ENCODE measurements at regions not wholly inside any gene's neighbourhood (a gene's known extent, or its start where the extent isn't known, plus 50 kb on each side); places are given as distances from the start of the nearest gene placed in this dataset.
"Not testable (repeated sequence)": the region's sequence is repeated elsewhere in the genome, so short reads cannot be mapped to it uniquely, and the experiment has no call there.

DNA sequence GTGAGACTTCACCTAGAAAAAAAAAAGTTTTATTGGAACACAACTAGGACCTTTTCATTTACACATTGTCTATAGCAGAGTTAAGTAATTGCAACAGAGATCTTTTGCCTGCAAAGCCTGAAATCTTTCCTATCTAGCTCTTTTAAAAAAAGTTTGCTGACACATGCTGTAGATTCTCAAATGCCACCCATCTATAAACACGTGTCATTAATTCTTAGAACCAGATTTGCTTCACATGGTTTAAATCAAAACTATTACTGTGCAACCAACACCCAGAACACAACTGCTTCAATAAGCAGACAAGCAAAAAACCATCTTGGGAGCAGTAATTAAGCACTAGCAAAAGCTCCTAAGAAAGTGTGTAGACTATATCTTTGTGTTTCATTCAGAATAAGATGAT is 55.0 kb downstream of the OXSM start:
- DNase-seq: no peak

- DNase-seq: no peak
These were observed 56.4 kb downstream of the OXSM start for GRCh38 chr3:25846282-25846681.

DNA sequence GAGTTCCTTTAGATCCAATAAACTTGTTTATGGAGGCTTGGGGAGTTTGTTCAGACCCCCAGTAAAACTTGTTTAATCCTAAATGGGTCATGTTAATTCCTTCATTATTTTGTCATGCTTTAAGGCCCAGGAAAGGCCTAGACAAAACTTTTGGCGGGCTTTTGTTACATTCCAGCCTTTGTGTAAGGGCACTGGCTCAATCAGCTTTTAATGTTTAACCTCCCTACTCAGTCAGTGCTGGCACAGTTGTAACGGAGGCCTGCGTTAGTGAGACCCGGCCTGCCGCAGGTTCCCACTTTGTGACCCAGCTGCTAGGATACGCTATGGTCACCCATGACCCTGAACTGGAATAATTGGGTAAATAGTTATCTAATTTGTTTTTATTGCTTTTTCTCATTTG is 59.2 kb downstream of the OXSM start:
- no peak for DNase-seq

- DNase-seq: no peak
These were observed 59.9 kb downstream of the OXSM start for GRCh38 chr3:25849641-25850385.

GRCh38 chr3:25851693-25852259 is 61.9 kb downstream of the OXSM start:
- not testable (repeated sequence) for DNase-seq

- DNase-seq: no peak
These were observed 64.3 kb downstream of the OXSM start for GRCh38 chr3:25854214-25854613.

- no peak for DNase-seq
These were observed 64.7 kb downstream of the OXSM start for GRCh38 chr3:25854635-25855034.

DNA sequence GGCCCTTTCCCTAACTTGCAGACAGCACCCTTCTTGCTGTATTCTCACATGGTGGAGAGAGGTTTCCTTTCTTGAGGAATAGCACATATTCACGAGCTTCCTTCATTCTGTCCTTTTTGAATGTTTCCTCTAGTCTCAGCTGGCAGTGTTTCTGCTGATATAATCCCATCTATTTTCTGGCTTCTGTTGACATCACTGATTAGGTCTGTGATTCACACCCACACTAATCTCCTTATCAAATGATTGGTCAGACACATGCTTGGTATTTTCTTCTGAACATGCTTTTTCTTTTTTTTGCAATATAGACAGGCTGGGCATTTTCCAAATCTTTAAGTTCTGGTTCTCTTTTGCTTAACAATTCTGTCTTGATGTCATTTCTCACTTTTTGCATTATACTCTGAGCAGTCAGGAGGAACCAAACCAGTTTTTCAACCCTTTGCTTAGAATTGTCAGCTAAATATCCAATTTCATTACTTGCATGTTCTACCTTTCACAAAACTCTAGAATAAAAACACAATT is 65.4 kb downstream of the OXSM start:
- no peak for DNase-seq

DNA sequence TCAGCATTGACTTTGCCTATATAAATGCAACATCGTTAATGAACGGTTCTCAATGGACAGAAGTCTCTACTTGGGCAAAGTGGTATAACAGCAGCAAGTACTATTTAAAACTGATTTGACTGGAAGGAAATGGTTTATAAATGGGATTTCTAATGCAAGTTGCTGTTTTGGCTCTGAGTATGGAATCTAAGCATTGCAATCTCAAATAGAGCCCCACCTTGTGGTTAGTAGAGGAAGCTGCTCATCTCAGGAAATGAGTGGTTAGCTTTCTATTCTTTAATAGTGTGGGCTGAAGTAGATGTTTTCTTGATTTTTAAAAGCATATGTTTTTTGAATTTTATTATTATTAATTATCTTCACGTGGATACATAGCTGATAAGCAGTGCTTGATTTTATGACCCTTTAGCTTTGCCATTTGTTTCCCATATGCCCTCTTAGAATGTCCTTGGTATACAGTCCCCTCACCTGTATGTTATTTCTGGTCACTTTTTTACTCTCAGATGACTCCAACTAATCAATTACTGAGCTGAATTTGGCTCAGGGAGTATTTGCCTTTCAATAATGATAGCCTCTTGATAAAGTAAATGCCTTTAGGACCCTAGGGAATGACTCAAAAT is 67.1 kb downstream of the OXSM start:
- DNase-seq: peak; percentile 14

DNA sequence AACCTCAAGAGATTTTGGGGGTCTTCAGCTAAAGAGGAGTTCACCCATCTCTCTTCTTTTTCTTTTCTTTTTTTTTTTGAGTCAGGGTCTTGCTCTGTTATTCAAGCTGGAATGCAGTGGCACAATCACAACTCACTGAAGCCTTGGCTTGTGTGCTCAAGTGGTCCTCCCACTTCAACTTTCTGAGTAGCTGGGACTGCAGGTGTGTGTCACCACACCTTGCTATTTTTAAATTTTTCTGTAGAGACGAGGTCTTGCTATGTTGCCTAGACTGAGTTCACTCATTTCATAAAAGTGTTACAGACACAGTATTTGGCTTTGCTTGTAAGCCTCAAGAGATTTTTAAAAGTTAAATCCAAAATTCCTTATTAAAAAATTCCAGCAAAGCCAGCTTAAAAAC is 71.7 kb downstream of the OXSM start:
- DNase-seq: no peak

- no peak for DNase-seq
These were observed 73.1 kb downstream of the OXSM start for GRCh38 chr3:25863011-25863415.

DNA sequence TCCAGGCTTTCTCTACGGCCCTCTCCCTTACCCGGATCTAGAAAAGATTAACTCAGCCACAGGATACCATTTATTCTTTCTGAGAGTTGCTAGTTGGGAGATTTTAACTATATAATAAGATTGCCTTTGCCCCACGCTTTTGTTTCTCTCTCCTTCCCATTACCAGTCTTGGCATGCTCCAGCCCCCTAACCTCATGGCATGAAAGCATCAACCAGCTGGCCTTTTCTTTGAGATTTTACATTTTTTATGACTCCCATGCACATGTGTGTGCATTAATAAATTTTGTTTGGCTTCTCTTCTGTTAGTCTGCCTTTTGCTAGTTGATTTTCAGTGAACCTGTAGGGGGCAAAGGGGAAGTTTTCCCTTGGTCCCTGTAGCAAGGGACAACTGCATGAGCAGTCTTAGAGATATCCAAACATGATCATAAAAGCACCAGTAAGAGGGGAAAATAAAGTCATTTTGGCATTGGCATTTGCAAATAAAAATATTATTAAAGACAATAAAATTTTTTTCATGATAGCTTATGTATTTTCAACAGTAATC is 73.6 kb downstream of the OXSM start:
- DNase-seq: no peak

GRCh38 chr3:25870452-25870851 is 80.6 kb downstream of the OXSM start:
- DNase-seq: no peak

DNA sequence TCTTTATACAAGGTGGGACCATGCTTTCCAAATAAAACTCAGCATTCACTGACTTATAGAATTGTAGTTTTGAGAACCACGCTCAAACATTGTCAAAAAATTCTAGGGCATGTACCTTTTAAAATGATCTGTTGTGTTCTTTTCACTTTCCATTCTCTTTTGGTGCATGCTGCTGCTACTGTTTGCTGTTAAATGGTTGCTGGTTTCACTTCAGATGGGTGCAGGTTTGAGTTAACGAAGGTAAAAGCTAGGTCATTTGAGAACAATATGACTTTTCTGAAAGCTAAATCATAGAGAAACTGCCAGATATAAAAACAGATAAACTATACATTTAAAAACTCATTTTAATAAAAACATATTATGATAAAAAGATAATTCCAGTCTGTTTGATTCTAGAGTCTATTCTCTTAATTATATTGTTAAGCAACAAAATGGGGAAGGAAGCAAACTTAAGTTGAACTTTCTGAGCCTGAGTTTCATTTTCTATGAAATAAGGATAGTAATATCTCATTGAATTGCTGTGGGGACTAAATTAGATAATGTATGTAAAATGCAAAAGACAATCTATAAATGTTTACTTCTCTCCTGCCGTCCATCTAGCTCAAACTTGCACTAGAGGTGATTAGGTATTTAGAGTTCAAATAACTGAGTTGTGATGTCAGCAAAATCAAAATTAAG is 82.4 kb downstream of the OXSM start:
- no peak for DNase-seq

- no peak for DNase-seq
These were observed 93.6 kb downstream of the OXSM start for GRCh38 chr3:25883492-25883891.

DNA sequence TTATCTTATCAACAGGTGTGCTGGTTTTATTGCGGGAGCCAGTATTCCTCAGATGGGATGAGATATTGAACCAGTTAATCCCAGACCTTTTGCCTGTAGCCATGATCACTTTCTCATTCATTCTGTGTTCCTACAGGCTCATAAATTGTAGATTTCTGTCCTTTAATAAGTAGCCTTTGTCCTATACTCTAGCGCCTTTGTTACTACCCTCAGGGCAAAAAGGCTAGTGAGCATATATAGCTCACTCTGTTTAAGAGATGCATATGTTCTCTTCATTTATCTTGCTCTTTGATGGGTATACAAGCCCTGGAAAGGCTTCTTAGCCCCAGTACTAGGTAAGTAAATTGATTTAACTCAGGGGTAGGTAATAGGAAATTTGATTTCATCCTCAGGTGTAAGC is 95.1 kb downstream of the OXSM start:
- no peak for DNase-seq

DNA sequence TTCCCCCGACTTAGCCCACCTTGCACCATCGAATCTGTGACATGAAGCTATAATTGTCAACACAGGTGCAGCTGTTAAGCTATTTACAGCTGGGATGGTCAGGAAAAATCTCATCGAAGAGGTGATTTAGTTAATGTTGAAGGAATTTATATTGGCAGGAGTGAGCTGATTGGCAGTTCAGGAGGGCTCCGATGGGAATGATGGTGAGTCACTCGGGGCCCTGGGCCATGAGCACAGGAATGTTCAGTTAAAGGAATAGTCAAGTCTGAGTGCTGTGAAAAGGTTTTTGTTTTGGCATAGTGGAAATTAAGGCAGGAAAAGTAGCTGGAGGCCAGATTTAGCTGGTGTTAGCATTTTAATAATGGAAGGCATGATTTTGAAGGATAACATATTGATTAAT is 95.7 kb downstream of the OXSM start:
- DNase-seq: no peak

DNA sequence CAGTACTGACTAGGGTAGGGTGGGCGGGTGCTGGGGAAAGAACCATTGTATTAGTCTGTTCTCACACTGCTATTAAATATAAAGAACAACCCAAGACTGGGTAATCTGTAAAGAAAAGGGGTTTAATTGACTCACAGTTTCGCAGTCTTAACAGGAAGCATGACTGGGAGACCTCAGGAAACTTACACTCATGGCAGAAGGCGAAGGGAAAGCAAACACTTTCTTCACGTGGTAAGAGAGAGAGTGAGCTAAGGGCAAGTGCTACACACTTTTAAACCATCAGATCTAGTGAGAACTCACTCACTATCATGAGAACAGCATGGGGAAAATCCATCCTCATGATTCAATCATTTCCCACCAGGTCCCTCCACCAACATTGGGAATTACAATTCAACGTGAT is 98.0 kb downstream of the OXSM start:
- no peak for DNase-seq

GRCh38 chr3:25888892-25889524 is 99.1 kb downstream of the OXSM start:
- DNase-seq: no peak

DNA sequence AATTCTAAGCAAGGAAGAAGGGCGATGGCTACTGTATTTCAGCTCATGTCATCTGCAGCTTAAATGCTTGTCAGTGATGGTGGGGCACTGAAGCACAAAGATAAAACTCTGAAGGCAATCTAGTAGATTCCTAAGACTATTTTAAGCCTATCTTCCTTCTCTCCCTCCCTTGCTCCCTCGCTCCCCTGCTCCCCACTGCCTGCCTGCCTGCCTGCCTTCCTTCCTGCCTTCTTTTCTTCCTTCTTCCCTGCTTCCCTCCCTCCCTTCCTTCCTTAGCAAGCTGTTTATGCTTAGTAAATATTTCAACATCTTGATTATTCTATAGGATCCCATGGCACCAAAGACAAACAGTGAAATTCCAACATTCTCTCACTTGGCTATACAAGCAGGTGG is 99.6 kb downstream of the OXSM start:
- DNase-seq: no peak

- no peak for DNase-seq
These were observed 104.2 kb downstream of the OXSM start for GRCh38 chr3:25894101-25894500.

- no peak for DNase-seq
These were observed 105.1 kb downstream of the OXSM start for GRCh38 chr3:25895031-25895430.

DNA sequence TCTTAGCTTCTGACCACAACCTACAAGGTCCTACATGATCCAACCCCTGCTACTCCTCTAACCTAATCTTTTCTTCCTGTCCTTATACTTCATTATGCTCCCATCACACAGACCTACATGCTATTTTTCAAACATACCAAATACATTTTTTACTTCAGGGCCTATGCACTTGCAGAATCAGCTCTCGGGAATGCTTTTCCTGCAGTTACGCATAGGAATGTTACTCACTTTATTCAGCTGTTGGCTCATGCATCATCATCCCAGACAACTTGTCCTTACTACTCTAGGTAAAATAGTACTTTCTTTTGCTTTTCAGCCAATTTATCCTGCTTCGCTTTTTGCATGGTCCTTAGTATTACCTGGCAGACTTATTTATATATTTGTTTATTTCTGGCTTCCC is 105.6 kb downstream of the OXSM start:
- no peak for DNase-seq
